ENCODE measurements at regions not wholly inside any gene's neighbourhood (a gene's known extent, or its start where the extent isn't known, plus 50 kb on each side); places are given as distances from the start of the nearest gene placed in this dataset.

DNA sequence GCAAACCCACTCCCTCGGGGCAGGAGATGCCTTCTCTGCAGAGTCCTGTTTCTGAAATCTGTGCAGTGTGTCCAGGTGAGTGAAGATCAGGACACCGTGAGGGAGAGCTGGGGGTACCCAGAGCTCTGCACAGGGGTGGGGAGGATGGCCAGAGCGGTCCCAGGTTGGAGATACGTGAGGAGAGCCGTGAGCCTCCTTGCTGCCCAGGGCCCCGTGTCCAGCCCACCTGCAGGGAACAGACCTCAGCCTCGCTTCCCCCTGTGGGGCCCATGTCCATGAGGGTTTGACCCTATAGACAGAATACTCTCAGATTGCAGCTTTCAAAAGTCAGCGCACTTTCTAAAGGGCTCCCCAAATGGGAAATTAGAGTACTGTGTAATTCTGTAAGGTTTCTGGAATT, 66.5 kb upstream of the EN2 start:
- TF ChIP-seq, protein P1, sequence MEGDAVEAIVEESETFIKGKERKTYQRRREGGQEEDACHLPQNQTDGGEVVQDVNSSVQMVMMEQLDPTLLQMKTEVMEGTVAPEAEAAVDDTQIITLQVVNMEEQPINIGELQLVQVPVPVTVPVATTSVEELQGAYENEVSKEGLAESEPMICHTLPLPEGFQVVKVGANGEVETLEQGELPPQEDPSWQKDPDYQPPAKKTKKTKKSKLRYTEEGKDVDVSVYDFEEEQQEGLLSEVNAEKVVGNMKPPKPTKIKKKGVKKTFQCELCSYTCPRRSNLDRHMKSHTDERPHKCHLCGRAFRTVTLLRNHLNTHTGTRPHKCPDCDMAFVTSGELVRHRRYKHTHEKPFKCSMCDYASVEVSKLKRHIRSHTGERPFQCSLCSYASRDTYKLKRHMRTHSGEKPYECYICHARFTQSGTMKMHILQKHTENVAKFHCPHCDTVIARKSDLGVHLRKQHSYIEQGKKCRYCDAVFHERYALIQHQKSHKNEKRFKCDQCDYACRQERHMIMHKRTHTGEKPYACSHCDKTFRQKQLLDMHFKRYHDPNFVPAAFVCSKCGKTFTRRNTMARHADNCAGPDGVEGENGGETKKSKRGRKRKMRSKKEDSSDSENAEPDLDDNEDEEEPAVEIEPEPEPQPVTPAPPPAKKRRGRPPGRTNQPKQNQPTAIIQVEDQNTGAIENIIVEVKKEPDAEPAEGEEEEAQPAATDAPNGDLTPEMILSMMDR (conservative IDR thresholded peaks at IDR 0.05 in 1 of 2, IDR thresholded peaks at IDR 0.05 in 1 of 2; ENCODE audit: low read depth in 1 of 2, low read length in 2 of 2), result no peak
- no peak for TF ChIP-seq EZH2 (IDR thresholded peaks at IDR 0.05; ENCODE audit: low read length, missing control alignments)

Measured in fibroblast of lung (primary cell).